Smooth muscle cell (in vitro differentiated cells): ENCODE measurements at regions not wholly inside any gene's neighbourhood (a gene's known extent, or its start where the extent isn't known, plus 50 kb on each side); places are given as distances from the start of the nearest gene placed in this dataset.
A peak's percentile ranks its signal among the peaks of the same experiment; 100 is the strongest.

Source experiments
- DNase-seq: peaks from one replicate; lab custom pipeline; 2025; ENCODE audit not compliant: unreplicated experiment; lab: John Stamatoyannopoulos, UW
- H2AFZ ChIP-seq: fragments of 200-600 bp; sonication (generic); 2 replicates; pipeline ENCODE4 v1.6.0; 2016; ENCODE audit warnings: antibody characterized with exemption, low read depth, mild to moderate bottlenecking
- H3F3A ChIP-seq: fragments of 200-600 bp; sonication (generic); 2 replicates; pipeline ENCODE4 v1.6.0; 2017; ENCODE audit warnings: antibody characterized with exemption, low read depth
- H3K27ac ChIP-seq: fragments of 200-600 bp; sonication (generic); 2 replicates; pipeline ENCODE4 v1.5.1; 2016; ENCODE audit warnings: low read depth, mild to moderate bottlenecking
- H3K27me3 ChIP-seq: fragments of 200-600 bp; sonication (generic); 2 replicates; pipeline ENCODE4 v1.6.1; 2016; ENCODE audit warnings: low read depth, mild to moderate bottlenecking
- H3K36me3 ChIP-seq: fragments of 200-600 bp; sonication (generic); 2 replicates; pipeline ENCODE4 v1.5.1; 2016; ENCODE audit warnings: low read depth
- H3K4me1 ChIP-seq: fragments of 200-600 bp; sonication (generic); 2 replicates; pipeline ENCODE4 v1.5.1; 2016; ENCODE audit warnings: low read depth
- H3K4me2 ChIP-seq: fragments of 200-600 bp; sonication (generic); 2 replicates; pipeline ENCODE4 v1.6.0; 2016; ENCODE audit warnings: mild to moderate bottlenecking
- H3K4me3 ChIP-seq: fragments of 200-600 bp; sonication (generic); 2 replicates; pipeline ENCODE4 v1.5.1; 2016; ENCODE audit warnings: mild to moderate bottlenecking
- H3K79me2 ChIP-seq: fragments of 200-600 bp; sonication (generic); 2 replicates; pipeline ENCODE4 v1.6.0; 2016; ENCODE audit warnings: low read depth, mild to moderate bottlenecking
- H3K9ac ChIP-seq: fragments of 200-600 bp; sonication (generic); 2 replicates; pipeline ENCODE4 v1.6.0; 2016; ENCODE audit warnings: low read depth
- H3K9me3 ChIP-seq: fragments of 200-600 bp; sonication (generic); replicated peaks from 2 replicates; pipeline ENCODE4 v1.5.1; 2016; ENCODE audit warnings: low read depth
- H4K20me1 ChIP-seq: fragments of 200-600 bp; sonication (generic); 2 replicates; pipeline ENCODE4 v1.6.0; 2016; ENCODE audit warnings: low read depth
- CTCF ChIP-seq: fragments of 200-600 bp; sonication (generic); IDR thresholded peaks from 2 replicates; pipeline ENCODE4 v1.5.1; 2017; ENCODE audit warnings: borderline replicate concordance, mild to moderate bottlenecking, antibody characterized with exemption; ENCODE audit not compliant: insufficient read depth, poor library complexity, severe bottlenecking
- WGBS: methylation state at CpG from one replicate; pipeline ENCODE4 v1.1.7; 2016; ENCODE audit warnings: low lambda C conversion rate; 5-methylcytosine and 5-hydroxymethylcytosine counted together

- H3F3A ChIP-seq = no peaks in the 10 kb centered on the region
- no peaks in the 10 kb centered on the region for H4K20me1 ChIP-seq
- 95% methylated on average over 4 of the region's 4 CpGs for WGBS
- H3K79me2 ChIP-seq = no peaks in the 10 kb centered on the region
- TF ChIP-seq CTCF = no peak
- no peak overlapping the region for H3K27ac ChIP-seq
- H3K4me1 ChIP-seq = no peaks in the 10 kb centered on the region
- H3K36me3 ChIP-seq = no peaks in the 10 kb centered on the region
- H3K4me3 ChIP-seq = no peak overlapping the region
- no peak overlapping the region for H3K9ac ChIP-seq
- no peak for DNase-seq
- no peaks in the 10 kb centered on the region for H3K27me3 ChIP-seq
- no peak overlapping the region for H2AFZ ChIP-seq
- no peak overlapping the region for H3K4me2 ChIP-seq
- H3K9me3 ChIP-seq = no peaks in the 10 kb centered on the region
These were observed 62.1 kb upstream of the TNRC6A start for GRCh38 chr16:24667244-24667764.

GRCh38 chr16:24668481-24669061 lies 60.9 kb upstream of the TNRC6A start:
- no peaks in the 10 kb centered on the region for H3K27me3 ChIP-seq
- no peak for TF ChIP-seq CTCF
- H2AFZ ChIP-seq = peak overlapping the region; percentile 2
- no peaks in the 10 kb centered on the region for H3F3A ChIP-seq
- WGBS = 56% methylated on average over 9 of the region's 9 CpGs
- peak overlapping the region; percentile 78 for H3K9ac ChIP-seq
- peak overlapping the region; percentile 54 for H3K4me2 ChIP-seq
- no peak overlapping the region for H3K4me3 ChIP-seq
- H3K27ac ChIP-seq = peak overlapping the region; percentile 93
- H3K9me3 ChIP-seq = no peaks in the 10 kb centered on the region
- no peaks in the 10 kb centered on the region for H4K20me1 ChIP-seq
- no peaks in the 10 kb centered on the region for H3K4me1 ChIP-seq
- H3K36me3 ChIP-seq = no peaks in the 10 kb centered on the region
- DNase-seq = no peak
- no peaks in the 10 kb centered on the region for H3K79me2 ChIP-seq

GRCh38 chr16:24670623-24671454 lies 58.6 kb upstream of the TNRC6A start:
- WGBS = 53% methylated on average over 22 of the region's 22 CpGs
- Histone ChIP-seq H3K4me3 (no peak overlapping the region), H3K36me3 (no peaks in the 10 kb centered on the region), H3K4me1 (no peaks in the 10 kb centered on the region), H3K9ac (peak overlapping the region; percentile 66), H3K79me2 (no peaks in the 10 kb centered on the region), H3K9me3 (no peaks in the 10 kb centered on the region), H3K4me2 (no peak overlapping the region), H4K20me1 (no peaks in the 10 kb centered on the region), H3K27me3 (no peaks in the 10 kb centered on the region), H3K27ac (peak overlapping the region; percentile 73), H3F3A (no peaks in the 10 kb centered on the region), H2AFZ (no peak overlapping the region)
- no peak for DNase-seq
- no peak for TF ChIP-seq CTCF
